Peyer's patch (tissue), 4 donors: ENCODE measurements at regions not wholly inside any gene's neighbourhood (a gene's known extent, or its start where the extent isn't known, plus 50 kb on each side); places are given as distances from the start of the nearest gene placed in this dataset.

Experiments
- POLR2A ChIP-seq, 2 donors: fragments of 450-650 bp; IDR thresholded peaks; one replicate each; pipeline ENCODE4 v1.5.1; 2017; ENCODE audit warnings: antibody characterized with exemption in 2 of 2, mild to moderate bottlenecking in 2 of 2, moderate library complexity in 2 of 2
- TF ChIP-seq, protein P1 (sequence below), 6 experiments: fragments of 450-650 bp in 4 of 6; fragments of 200-600 bp in 2 of 6; sonication (generic) in 1 of 6; IDR thresholded peaks; one replicate each; pipeline ENCODE4 v1.5.1; 2017 to 2019; ENCODE audit warnings: antibody characterized with exemption in 6 of 6, mild to moderate bottlenecking in 3 of 6, moderate library complexity in 1 of 6

DNA sequence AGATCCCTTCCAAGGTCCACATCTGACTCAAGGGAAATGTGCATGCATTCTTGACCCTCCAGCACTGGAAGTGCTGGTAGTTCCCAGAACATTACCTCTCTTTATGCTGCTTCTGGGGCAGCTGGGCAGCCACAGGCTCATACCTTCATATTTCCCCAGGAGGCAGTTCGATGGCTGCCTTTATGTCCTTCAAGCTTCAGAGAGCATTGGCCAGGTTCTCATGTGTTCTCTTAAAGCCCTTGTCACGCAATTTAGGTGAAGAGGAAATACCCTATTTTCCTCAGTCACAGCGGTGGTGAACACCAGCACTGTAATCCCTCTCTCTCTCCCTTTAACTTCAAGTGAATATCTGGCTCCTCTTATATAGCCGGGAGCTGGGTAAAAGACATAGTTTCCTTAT, 134.3 kb downstream of the MID1IP1 start:
- TF ChIP-seq, protein P1, sequence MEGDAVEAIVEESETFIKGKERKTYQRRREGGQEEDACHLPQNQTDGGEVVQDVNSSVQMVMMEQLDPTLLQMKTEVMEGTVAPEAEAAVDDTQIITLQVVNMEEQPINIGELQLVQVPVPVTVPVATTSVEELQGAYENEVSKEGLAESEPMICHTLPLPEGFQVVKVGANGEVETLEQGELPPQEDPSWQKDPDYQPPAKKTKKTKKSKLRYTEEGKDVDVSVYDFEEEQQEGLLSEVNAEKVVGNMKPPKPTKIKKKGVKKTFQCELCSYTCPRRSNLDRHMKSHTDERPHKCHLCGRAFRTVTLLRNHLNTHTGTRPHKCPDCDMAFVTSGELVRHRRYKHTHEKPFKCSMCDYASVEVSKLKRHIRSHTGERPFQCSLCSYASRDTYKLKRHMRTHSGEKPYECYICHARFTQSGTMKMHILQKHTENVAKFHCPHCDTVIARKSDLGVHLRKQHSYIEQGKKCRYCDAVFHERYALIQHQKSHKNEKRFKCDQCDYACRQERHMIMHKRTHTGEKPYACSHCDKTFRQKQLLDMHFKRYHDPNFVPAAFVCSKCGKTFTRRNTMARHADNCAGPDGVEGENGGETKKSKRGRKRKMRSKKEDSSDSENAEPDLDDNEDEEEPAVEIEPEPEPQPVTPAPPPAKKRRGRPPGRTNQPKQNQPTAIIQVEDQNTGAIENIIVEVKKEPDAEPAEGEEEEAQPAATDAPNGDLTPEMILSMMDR (IDR thresholded peaks at IDR 0.05): no peak
- TF ChIP-seq POLR2A (IDR thresholded peaks at IDR 0.05): no peak
